HG02759 (cell line): ENCODE measurements at regions not wholly inside any gene's neighbourhood (a gene's known extent, or its start where the extent isn't known, plus 50 kb on each side); places are given as distances from the start of the nearest gene placed in this dataset.
"Not testable (repeated sequence)": the region's sequence is repeated elsewhere in the genome, so short reads cannot be mapped to it uniquely, and the experiment has no call there.

ENCODE experiments used
- ATAC-seq: cut with Tn5 transposase; IDR thresholded peaks from one replicate; pipeline ENCODE4 v1.9.1; 2021; ENCODE audit warnings: mild to moderate bottlenecking, moderate library complexity; ENCODE audit not compliant: unreplicated experiment

- no peak for ATAC-seq
These were observed 475.5 kb downstream of the AACS start for GRCh38 chr12:125540580-125541204.

- no peak for ATAC-seq
These were observed 479.7 kb downstream of the AACS start for GRCh38 chr12:125544960-125545359.

GRCh38 chr12:125549171-125549570 lies 483.9 kb downstream of the AACS start:
- no peak for ATAC-seq

GRCh38 chr12:125549836-125550235 lies 484.6 kb downstream of the AACS start:
- no peak for ATAC-seq

GRCh38 chr12:125552295-125552694 lies 487.1 kb downstream of the AACS start:
- no peak for ATAC-seq

- not testable (repeated sequence) for ATAC-seq
These were observed 495.8 kb downstream of the AACS start for GRCh38 chr12:125561008-125561407.

GRCh38 chr12:125564753-125565152 lies 499.5 kb downstream of the AACS start:
- ATAC-seq: no peak

- no peak for ATAC-seq
These were observed 502.3 kb downstream of the AACS start for GRCh38 chr12:125567581-125567980.

GRCh38 chr12:125568306-125568705 lies 503.1 kb downstream of the AACS start:
- ATAC-seq: no peak

GRCh38 chr12:125573271-125573670 lies 508.0 kb downstream of the AACS start:
- no peak for ATAC-seq

- ATAC-seq: no peak
These were observed 512.1 kb downstream of the AACS start for GRCh38 chr12:125577334-125577733.

GRCh38 chr12:125579916-125580315 lies 514.7 kb downstream of the AACS start:
- ATAC-seq: no peak

GRCh38 chr12:125583071-125583470 lies 517.8 kb downstream of the AACS start:
- ATAC-seq: no peak

GRCh38 chr12:125586441-125586840 lies 521.2 kb downstream of the AACS start:
- no peak for ATAC-seq

GRCh38 chr12:125593269-125593668 lies 528.0 kb downstream of the AACS start:
- no peak for ATAC-seq

- ATAC-seq: no peak
These were observed 539.7 kb downstream of the AACS start for GRCh38 chr12:125604976-125605375.

GRCh38 chr12:125606312-125606711 lies 541.1 kb downstream of the AACS start:
- ATAC-seq: no peak

GRCh38 chr12:125610292-125610691 lies 545.1 kb downstream of the AACS start:
- no peak for ATAC-seq

- no peak for ATAC-seq
These were observed 545.7 kb downstream of the AACS start for GRCh38 chr12:125610971-125611370.

GRCh38 chr12:125614058-125614457 lies 548.8 kb downstream of the AACS start:
- no peak for ATAC-seq

GRCh38 chr12:125619723-125620122 lies 554.5 kb downstream of the AACS start:
- ATAC-seq: no peak

- no peak for ATAC-seq
These were observed 568.5 kb downstream of the AACS start for GRCh38 chr12:125633686-125634085.

GRCh38 chr12:125634813-125635212 lies 569.6 kb downstream of the AACS start:
- no peak for ATAC-seq
